ENCODE measurements at regions not wholly inside any gene's neighbourhood (a gene's known extent, or its start where the extent isn't known, plus 50 kb on each side); places are given as distances from the start of the nearest gene placed in this dataset.

DNA sequence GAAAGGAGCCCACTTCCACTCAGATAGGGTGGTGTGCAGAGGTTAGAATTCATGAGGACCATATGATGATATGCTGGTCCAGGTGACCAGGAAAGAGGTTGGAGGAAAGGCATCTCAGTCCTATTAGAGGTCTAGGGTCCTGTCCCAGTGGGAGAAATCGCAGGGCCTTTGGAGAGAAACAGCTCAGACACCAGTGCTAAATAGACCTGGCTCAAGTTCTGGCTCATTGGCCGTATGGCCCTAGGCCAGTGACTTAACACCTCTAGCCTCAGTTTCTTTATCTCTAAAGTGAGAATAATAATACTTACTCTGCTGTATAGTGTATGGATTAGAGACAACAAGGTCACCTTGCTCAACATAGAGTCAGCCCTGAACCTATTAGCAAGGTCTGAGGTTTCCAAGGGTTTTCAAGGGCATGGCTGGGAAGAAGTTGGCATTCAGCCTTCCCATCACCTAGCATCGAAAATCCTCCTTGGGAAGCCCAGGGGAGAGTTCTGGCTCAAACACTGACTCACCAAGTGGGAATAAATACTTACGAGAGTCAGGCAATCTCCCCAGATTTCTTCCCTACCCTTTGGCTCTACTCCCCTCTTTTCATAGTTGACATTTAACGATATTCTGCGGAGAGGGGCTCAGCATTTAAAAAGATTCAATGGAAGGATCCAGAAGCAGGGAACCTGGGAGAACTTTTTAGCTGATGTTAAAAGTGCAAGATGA is 473.1 kb upstream of the PODXL start:
- no peaks in the 10 kb centered on the region for H3K36me3 Mint-ChIP-seq
- H3K27ac Mint-ChIP-seq, result no peak overlapping the region
- H3K4me3 Mint-ChIP-seq, result no peak overlapping the region
- intact Hi-C loops (cut with micrococcal nuclease), result no loop called here
- CTCF ChIA-PET (ENCODE audit: partially characterized antibody), result no interaction called here
- no peaks in the 10 kb centered on the region for H3K36me3 ChIP-seq (ENCODE audit: insufficient read depth, low read length)
- H3K27me3 ChIP-seq (ENCODE audit: insufficient read depth, low read length), result no peaks in the 10 kb centered on the region
- DNase-seq, result no peak
- no peaks in the 10 kb centered on the region for H3K4me1 ChIP-seq (ENCODE audit: insufficient read depth, low read length)
- POLR2A ChIA-PET (ENCODE audit: partially characterized antibody), result no interaction called here
- peaks cover 0 to 2% of the 10 kb centered on the region in 2 donors for H3K27me3 Mint-ChIP-seq
- no peaks in the 10 kb centered on the region for H3K9me3 Mint-ChIP-seq
- H3K4me3 ChIP-seq (ENCODE audit: low read length in 2 of 2), result no peak overlapping the region
- H3K9me3 ChIP-seq (ENCODE audit: control insufficient read depth in 1 of 2, low read length in 2 of 2), result no peaks in the 10 kb centered on the region
- H3K4me1 Mint-ChIP-seq, result no peaks in the 10 kb centered on the region
- no peak overlapping the region for H3K27ac ChIP-seq (ENCODE audit: low read depth, low read length)

DNA sequence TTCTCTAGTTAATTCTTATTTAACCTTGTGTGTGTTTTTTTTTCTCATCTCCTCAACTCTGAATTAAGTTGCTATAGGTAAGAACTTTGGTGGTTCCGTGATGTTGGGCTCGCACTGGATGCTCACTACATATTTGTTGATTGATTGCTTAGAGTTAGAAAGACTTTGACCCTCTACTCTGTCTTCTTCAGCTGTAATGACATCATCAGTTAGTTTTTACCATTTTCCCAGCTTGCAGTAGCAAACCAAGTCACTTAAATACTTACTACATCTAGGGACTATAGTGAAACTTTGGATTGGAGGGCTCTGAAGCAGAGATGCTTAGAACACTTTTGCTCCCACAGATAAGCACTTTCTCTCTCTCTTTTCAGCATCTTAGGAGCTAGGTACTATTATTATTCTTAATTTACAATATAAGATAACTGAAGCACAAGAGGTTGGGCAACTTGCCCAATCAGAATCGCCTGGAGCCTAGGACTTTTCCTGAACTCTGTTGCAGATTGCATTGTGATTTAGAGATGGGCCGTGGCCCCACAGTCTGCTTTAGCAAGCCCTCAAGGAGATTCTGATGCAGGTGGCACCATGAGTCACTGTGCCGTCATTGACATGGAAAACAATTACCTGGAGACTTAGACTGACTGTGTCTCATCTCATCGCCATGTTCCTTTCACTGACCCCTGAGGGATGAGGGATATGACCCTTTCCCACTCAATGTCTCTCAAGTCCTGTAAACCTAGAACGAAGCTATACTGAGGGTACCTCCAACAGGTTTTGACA is 471.9 kb upstream of the PODXL start:
- CTCF ChIA-PET (ENCODE audit: partially characterized antibody), result no interaction called here
- POLR2A ChIA-PET (ENCODE audit: partially characterized antibody), result no interaction called here
- intact Hi-C loops (cut with micrococcal nuclease), result no loop called here

DNA sequence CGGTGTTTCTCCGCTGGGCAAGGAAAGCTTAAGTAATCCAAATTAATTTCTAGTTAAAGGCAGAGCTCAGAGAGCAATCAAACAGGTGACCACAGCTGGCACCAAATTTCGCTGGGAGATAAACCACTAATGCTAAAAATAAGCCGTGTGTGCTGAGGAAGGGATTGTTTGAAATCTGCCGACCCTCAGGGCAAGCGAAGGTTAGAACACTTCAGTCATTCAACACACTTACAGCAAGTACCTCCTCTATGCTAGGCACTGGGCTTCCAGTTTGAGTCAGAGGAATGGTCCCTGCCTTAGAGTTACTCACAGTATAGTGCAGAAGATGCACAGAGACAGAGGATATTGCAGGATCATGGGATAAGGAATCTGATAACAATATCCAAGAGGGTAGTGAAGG is 467.9 kb upstream of the PODXL start:
- no peak overlapping the region for H3K4me3 Mint-ChIP-seq
- Histone ChIP-seq H3K27ac (ENCODE audit: low read depth, low read length) (no peak overlapping the region), H3K4me1 (ENCODE audit: insufficient read depth, low read length) (no peaks in the 10 kb centered on the region), H3K4me3 (ENCODE audit: low read length in 2 of 2) (no peak overlapping the region), H3K36me3 (ENCODE audit: insufficient read depth, low read length) (no peaks in the 10 kb centered on the region), H3K9me3 (ENCODE audit: control insufficient read depth in 1 of 2, low read length in 2 of 2) (no peaks in the 10 kb centered on the region), H3K27me3 (ENCODE audit: insufficient read depth, low read length) (no peaks in the 10 kb centered on the region)
- H3K4me1 Mint-ChIP-seq, result no peaks in the 10 kb centered on the region
- H3K27me3 Mint-ChIP-seq, result peaks cover 0 to 2% of the 10 kb centered on the region in 2 donors
- H3K36me3 Mint-ChIP-seq, result no peaks in the 10 kb centered on the region
- ChIA-PET CTCF (ENCODE audit: partially characterized antibody) (no interaction called here), POLR2A (ENCODE audit: partially characterized antibody) (no interaction called here)
- peaks cover 0 to 10% (median 3%) of the 10 kb centered on the region in 8 donors for H3K9me3 Mint-ChIP-seq
- intact Hi-C loops (cut with micrococcal nuclease), result no loop called here
- DNase-seq, result no peak
- H3K27ac Mint-ChIP-seq, result no peak overlapping the region

More for the DNA sequence above, 471.9 kb upstream of the PODXL start:
- Histone ChIP-seq H3K4me1 (ENCODE audit: insufficient read depth, low read length) (no peaks in the 10 kb centered on the region), H3K4me3 (ENCODE audit: low read length in 2 of 2) (no peak overlapping the region), H3K9me3 (ENCODE audit: control insufficient read depth in 1 of 2, low read length in 2 of 2) (no peaks in the 10 kb centered on the region), H3K27me3 (ENCODE audit: insufficient read depth, low read length) (no peaks in the 10 kb centered on the region), H3K36me3 (ENCODE audit: insufficient read depth, low read length) (no peaks in the 10 kb centered on the region), H3K27ac (ENCODE audit: low read depth, low read length) (no peak overlapping the region)
- no peaks in the 10 kb centered on the region for H3K4me1 Mint-ChIP-seq
- H3K9me3 Mint-ChIP-seq, result peaks cover 0 to 3% (median 0%) of the 10 kb centered on the region in 8 donors
- no peak for DNase-seq
- H3K27ac Mint-ChIP-seq, result no peak overlapping the region
- no peak overlapping the region for H3K4me3 Mint-ChIP-seq
- peaks cover 0 to 2% of the 10 kb centered on the region in 2 donors for H3K27me3 Mint-ChIP-seq
- H3K36me3 Mint-ChIP-seq, result no peaks in the 10 kb centered on the region

DNA sequence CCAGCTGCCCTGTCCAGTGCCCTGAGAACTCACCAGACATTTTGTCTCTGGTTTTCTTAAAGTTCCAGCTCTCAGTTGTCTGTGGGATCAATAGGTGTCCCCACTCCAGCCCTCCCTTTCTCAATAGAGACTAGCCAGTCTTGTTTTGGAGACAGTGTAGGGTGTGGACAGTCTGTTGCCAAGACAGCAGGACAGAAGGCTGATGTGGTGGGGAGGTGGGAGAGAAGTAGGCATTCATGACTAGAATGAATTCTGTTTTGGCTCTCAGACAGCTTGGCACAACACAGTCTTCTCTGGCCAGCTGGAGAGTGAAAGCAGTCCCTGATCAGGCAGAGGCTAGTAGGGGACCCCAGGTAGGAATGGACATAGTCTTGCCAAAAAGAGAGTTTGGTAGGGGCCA is 467.0 kb upstream of the PODXL start:
- H3K27me3 ChIP-seq (ENCODE audit: insufficient read depth, low read length), result no peaks in the 10 kb centered on the region
- DNase-seq, result no peak
- Mint-ChIP-seq H3K4me1 (no peaks in the 10 kb centered on the region), H3K4me3 (no peak overlapping the region), H3K36me3 (no peaks in the 10 kb centered on the region), H3K9me3 (peaks cover 0 to 10% (median 3%) of the 10 kb centered on the region in 8 donors), H3K27ac (no peak overlapping the region), H3K27me3 (peaks cover 0 to 2% of the 10 kb centered on the region in 2 donors)
- H3K4me3 ChIP-seq (ENCODE audit: low read length in 2 of 2), result no peak overlapping the region
- ChIA-PET CTCF (ENCODE audit: partially characterized antibody) (no interaction called here), POLR2A (ENCODE audit: partially characterized antibody) (no interaction called here)
- no peaks in the 10 kb centered on the region for H3K9me3 ChIP-seq (ENCODE audit: control insufficient read depth in 1 of 2, low read length in 2 of 2)
- no peak overlapping the region for H3K27ac ChIP-seq (ENCODE audit: low read depth, low read length)
- no peaks in the 10 kb centered on the region for H3K4me1 ChIP-seq (ENCODE audit: insufficient read depth, low read length)
- no peaks in the 10 kb centered on the region for H3K36me3 ChIP-seq (ENCODE audit: insufficient read depth, low read length)
- intact Hi-C loops (cut with micrococcal nuclease), result no loop called here

DNA sequence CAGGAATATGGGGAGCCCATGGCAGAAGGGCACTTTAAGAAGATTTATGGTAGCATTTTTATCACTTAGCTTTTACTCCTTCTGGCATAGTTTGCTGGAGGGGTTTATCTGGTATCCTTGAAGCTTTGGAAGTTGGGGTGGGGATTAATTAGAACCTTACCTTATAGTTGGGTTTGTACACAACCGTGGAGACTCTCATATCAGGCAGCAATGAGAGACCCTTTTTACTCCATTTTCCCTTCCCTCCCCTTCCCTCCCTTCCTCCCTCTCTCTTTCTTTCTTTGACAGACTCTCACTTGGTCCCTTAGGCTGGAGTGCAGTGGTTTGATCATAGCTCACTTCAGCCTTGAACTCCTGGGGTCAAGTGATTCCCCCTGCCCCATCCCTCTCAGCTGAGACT is 465.8 kb upstream of the PODXL start:
- Mint-ChIP-seq H3K27ac (no peak overlapping the region), H3K4me3 (no peak overlapping the region), H3K4me1 (no peaks in the 10 kb centered on the region), H3K36me3 (no peaks in the 10 kb centered on the region), H3K9me3 (peaks cover 0 to 10% (median 4%) of the 10 kb centered on the region in 8 donors), H3K27me3 (no peaks in the 10 kb centered on the region)
- intact Hi-C loops (cut with micrococcal nuclease), result no loop called here
- no peak for DNase-seq
- ChIA-PET POLR2A (ENCODE audit: partially characterized antibody) (no interaction called here), CTCF (ENCODE audit: partially characterized antibody) (no interaction called here)
- H3K9me3 ChIP-seq (ENCODE audit: control insufficient read depth in 1 of 2, low read length in 2 of 2), result no peaks in the 10 kb centered on the region
- H3K27me3 ChIP-seq (ENCODE audit: insufficient read depth, low read length), result no peaks in the 10 kb centered on the region
- no peaks in the 10 kb centered on the region for H3K4me1 ChIP-seq (ENCODE audit: insufficient read depth, low read length)
- no peaks in the 10 kb centered on the region for H3K36me3 ChIP-seq (ENCODE audit: insufficient read depth, low read length)
- no peak overlapping the region for H3K27ac ChIP-seq (ENCODE audit: low read depth, low read length)
- no peak overlapping the region for H3K4me3 ChIP-seq (ENCODE audit: low read length in 2 of 2)

DNA sequence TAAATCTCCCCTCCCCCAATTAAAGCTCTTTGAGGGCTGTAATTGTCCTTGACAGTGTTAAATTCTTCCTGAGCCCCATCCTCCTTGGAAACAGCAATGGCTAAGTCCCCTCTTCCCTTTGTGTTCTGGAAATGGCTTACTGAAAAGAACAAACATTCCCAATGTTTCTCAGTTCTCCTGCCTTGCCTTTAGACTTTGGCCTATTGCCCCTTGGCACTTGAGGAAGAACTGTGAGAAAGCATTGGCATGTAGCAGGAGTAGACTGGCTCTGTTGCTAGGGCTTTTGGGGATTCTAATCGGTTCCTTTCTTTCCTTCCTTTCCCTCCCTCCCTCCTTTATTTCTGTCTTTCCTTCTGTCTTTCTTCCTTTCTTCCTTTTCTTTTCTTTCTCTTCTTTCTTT is 463.3 kb upstream of the PODXL start:
- Histone ChIP-seq H3K27me3 (ENCODE audit: insufficient read depth, low read length) (no peaks in the 10 kb centered on the region), H3K4me1 (ENCODE audit: insufficient read depth, low read length) (no peaks in the 10 kb centered on the region), H3K4me3 (ENCODE audit: low read length in 2 of 2) (no peak overlapping the region), H3K36me3 (ENCODE audit: insufficient read depth, low read length) (no peaks in the 10 kb centered on the region), H3K27ac (ENCODE audit: low read depth, low read length) (no peak overlapping the region), H3K9me3 (ENCODE audit: control insufficient read depth in 1 of 2, low read length in 2 of 2) (no peaks in the 10 kb centered on the region)
- Mint-ChIP-seq H3K27me3 (peaks cover 0 to 1% of the 10 kb centered on the region in 2 donors), H3K9me3 (peaks cover 0 to 17% (median 7%) of the 10 kb centered on the region in 8 donors), H3K36me3 (no peaks in the 10 kb centered on the region), H3K4me1 (no peaks in the 10 kb centered on the region), H3K27ac (no peak overlapping the region), H3K4me3 (no peak overlapping the region)
- ChIA-PET CTCF (ENCODE audit: partially characterized antibody) (no interaction called here), POLR2A (ENCODE audit: partially characterized antibody) (no interaction called here)
- intact Hi-C loops (cut with micrococcal nuclease), result no loop called here
- no peak for DNase-seq

DNA sequence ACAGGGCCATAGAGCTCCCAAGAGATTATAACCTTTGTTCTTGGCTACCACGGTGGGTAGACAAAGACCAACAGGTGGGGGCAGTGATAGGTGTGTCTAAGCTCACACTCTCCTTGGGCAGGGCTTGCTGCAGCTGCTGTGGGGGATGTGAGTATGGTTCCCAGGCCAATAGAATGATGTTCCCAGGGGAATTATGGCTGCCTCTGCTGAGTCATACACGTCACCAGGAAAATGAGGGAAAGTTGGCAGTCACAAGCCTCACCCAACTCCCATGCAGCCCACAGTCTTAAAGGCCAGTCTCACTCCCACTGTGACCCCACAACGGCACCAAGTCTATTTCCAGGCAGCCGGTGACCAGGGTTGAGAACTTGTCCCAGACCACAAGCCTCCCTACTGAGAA is 453.4 kb upstream of the PODXL start:
- Histone ChIP-seq H3K4me3 (ENCODE audit: low read length in 2 of 2) (no peak overlapping the region), H3K4me1 (ENCODE audit: insufficient read depth, low read length) (no peaks in the 10 kb centered on the region), H3K36me3 (ENCODE audit: insufficient read depth, low read length) (no peaks in the 10 kb centered on the region), H3K27ac (ENCODE audit: low read depth, low read length) (no peak overlapping the region), H3K27me3 (ENCODE audit: insufficient read depth, low read length) (no peaks in the 10 kb centered on the region), H3K9me3 (ENCODE audit: control insufficient read depth in 1 of 2, low read length in 2 of 2) (no peaks in the 10 kb centered on the region)
- intact Hi-C loops (cut with micrococcal nuclease), result no loop called here
- H3K4me1 Mint-ChIP-seq, result no peaks in the 10 kb centered on the region
- H3K27ac Mint-ChIP-seq, result no peak overlapping the region
- no peaks in the 10 kb centered on the region for H3K36me3 Mint-ChIP-seq
- ChIA-PET POLR2A (ENCODE audit: partially characterized antibody) (no interaction called here), CTCF (ENCODE audit: partially characterized antibody) (no interaction called here)
- H3K4me3 Mint-ChIP-seq, result no peak overlapping the region
- no peaks in the 10 kb centered on the region for H3K27me3 Mint-ChIP-seq
- H3K9me3 Mint-ChIP-seq, result peaks cover 2 to 28% (median 15%) of the 10 kb centered on the region in 8 donors
- no peak for DNase-seq

Data from CD4-positive, alpha-beta memory T cell (primary cell).